Omental fat pad (tissue), 3 donors: ENCODE measurements at regions not wholly inside any gene's neighbourhood (a gene's known extent, or its start where the extent isn't known, plus 50 kb on each side); places are given as distances from the start of the nearest gene placed in this dataset.

Experiments used
- ATAC-seq: fragments of 150-250 bp; one replicate; pipeline ENCODE4 v1.9.1; 2016; ENCODE audit warnings: mild to moderate bottlenecking, moderate library complexity; ENCODE audit not compliant: low FRiP score
- DNase-seq: peaks from one replicate; pipeline ENCODE4 v3.0.0-alpha.2; 2019; ENCODE audit warnings: low spot score
- CTCF ChIP-seq, 3 donors: fragments of 450-650 bp; IDR thresholded peaks; one replicate each; pipeline ENCODE4 v1.5.1; 2016 to 2017; ENCODE audit warnings: antibody characterized with exemption in 3 of 3, mild to moderate bottlenecking in 3 of 3, moderate library complexity in 2 of 3

GRCh38 chr17:71905376-71906031 lies 215.3 kb upstream of the SOX9 start:
- DNase-seq = no peak
- no peak for TF ChIP-seq CTCF (IDR thresholded peaks at IDR 0.05)
- ATAC-seq = no peak

DNA sequence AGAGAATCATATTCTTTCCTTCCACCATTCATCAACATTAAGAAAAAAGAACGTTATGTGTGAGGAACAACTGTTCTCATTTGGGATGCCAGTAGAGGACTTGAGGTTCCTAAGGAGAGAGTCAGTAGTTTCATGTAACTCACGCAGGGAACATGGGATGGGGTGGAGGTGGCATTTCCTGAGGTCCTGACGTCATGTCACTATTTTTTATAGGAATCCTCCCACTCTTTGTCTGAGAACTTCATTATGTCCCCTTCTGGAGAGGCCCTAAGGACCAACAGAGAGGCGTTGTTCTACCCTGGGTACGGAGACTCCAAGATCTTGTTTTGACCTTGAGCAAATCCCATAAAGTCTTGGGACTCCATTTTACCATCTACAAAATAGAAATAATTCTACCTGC lies 211.7 kb upstream of the SOX9 start:
- DNase-seq = no peak
- ATAC-seq = no peak
- TF ChIP-seq CTCF (IDR thresholded peaks at IDR 0.05) = no peak

- ATAC-seq (no peak), DNase-seq (no peak)
- no peak for TF ChIP-seq CTCF (IDR thresholded peaks at IDR 0.05)
Measured at GRCh38 chr17:71910002-71910401, 210.8 kb upstream of the SOX9 start.

- DNase-seq = no peak
- no peak for TF ChIP-seq CTCF (IDR thresholded peaks at IDR 0.05)
- ATAC-seq = no peak
Measured at GRCh38 chr17:71914042-71914441, 206.8 kb upstream of the SOX9 start.

GRCh38 chr17:71914812-71915211 lies 206.0 kb upstream of the SOX9 start:
- ATAC-seq = no peak
- DNase-seq = no peak
- no peak for TF ChIP-seq CTCF (IDR thresholded peaks at IDR 0.05)

DNA sequence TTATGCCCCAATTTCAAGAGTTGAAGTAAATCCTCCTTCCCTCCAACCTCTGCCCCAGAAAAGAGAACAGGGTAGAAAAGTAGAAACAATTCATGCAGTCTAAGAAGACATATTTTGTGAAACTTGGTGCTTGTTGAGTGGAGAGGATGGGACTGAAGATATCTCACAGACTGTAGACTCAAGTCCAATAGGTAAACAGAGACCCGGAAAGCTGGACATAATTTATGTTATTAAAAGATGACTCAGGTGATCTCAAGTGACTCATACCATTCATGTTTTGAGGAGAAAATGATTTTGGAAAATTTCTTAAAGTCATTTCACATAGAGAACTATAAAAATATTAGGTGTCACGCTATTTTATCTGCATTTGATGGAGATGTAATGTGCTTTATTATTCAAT lies 203.1 kb upstream of the SOX9 start:
- TF ChIP-seq CTCF (IDR thresholded peaks at IDR 0.05) = no peak
- ATAC-seq (no peak), DNase-seq (no peak)

GRCh38 chr17:71919186-71919585 lies 201.6 kb upstream of the SOX9 start:
- no peak for TF ChIP-seq CTCF (IDR thresholded peaks at IDR 0.05)
- ATAC-seq (no peak), DNase-seq (no peak)
